Astrocyte of the spinal cord (primary cell): ENCODE measurements at regions not wholly inside any gene's neighbourhood (a gene's known extent, or its start where the extent isn't known, plus 50 kb on each side); places are given as distances from the start of the nearest gene placed in this dataset.
A peak's percentile ranks its signal among the peaks of the same experiment; 100 is the strongest.
"Not testable (repeated sequence)": the region's sequence is repeated elsewhere in the genome, so short reads cannot be mapped to it uniquely, and the experiment has no call there.

Experiments used
- DNase-seq: peaks from one replicate; pipeline ENCODE4 v3.0.0; 2011; ENCODE audit warnings: low read depth, low spot score
- H3K4me3 ChIP-seq: 2 replicates; pipeline ENCODE4 v1.5.1; 2011; ENCODE audit warnings: low read depth, mild to moderate bottlenecking, low read length, moderate library complexity
- in situ Hi-C: cut with HindIII; loops from 2 replicates; pipeline ENCODE4 v1.10.0; 2017; ENCODE audit warnings: low sequenced_read_pairs
- TF ChIP-seq, protein P1 (sequence below): IDR thresholded peaks from 2 replicates; pipeline ENCODE4 v1.5.1; 2012; ENCODE audit warnings: low read depth, mild to moderate bottlenecking, low read length, inconsistent platforms

- no peak for DNase-seq
- TF ChIP-seq, protein P1, sequence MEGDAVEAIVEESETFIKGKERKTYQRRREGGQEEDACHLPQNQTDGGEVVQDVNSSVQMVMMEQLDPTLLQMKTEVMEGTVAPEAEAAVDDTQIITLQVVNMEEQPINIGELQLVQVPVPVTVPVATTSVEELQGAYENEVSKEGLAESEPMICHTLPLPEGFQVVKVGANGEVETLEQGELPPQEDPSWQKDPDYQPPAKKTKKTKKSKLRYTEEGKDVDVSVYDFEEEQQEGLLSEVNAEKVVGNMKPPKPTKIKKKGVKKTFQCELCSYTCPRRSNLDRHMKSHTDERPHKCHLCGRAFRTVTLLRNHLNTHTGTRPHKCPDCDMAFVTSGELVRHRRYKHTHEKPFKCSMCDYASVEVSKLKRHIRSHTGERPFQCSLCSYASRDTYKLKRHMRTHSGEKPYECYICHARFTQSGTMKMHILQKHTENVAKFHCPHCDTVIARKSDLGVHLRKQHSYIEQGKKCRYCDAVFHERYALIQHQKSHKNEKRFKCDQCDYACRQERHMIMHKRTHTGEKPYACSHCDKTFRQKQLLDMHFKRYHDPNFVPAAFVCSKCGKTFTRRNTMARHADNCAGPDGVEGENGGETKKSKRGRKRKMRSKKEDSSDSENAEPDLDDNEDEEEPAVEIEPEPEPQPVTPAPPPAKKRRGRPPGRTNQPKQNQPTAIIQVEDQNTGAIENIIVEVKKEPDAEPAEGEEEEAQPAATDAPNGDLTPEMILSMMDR: no peak
- in situ Hi-C loops: no loop called here
- H3K4me3 ChIP-seq: no peak overlapping the region
Observed at GRCh38 chr12:19671695-19672094, 232.4 kb downstream of the AEBP2 start.

DNA sequence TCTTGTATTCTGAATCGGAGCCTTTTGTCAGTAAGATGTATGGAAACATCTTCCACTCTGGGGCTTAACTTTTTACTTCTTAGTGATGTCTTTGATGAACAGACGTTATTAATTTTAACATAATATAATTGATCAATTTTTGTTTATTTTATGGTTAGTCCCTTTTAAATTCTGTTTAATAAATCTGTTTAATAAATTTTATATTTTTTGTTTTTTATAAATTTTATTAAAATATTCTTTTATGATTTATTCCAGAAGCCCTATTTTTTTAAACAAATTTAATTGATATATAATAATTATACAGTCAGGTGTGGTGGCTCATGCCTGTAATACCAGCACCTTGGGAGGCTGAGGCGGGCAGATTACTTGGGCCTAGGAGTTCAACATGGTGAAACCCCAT lies 235.1 kb downstream of the AEBP2 start:
- no peak for DNase-seq
- in situ Hi-C loops: no loop called here
- H3K4me3 ChIP-seq: no peak overlapping the region
- TF ChIP-seq, protein P1: no peak

- in situ Hi-C loops: no loop called here
- no peak overlapping the region for H3K4me3 ChIP-seq
- TF ChIP-seq, protein P1: no peak
- DNase-seq: no peak
Observed at GRCh38 chr12:19675361-19675760, 236.1 kb downstream of the AEBP2 start.

- DNase-seq, H3K4me3 ChIP-seq, in situ Hi-C loops: not testable (repeated sequence)
Observed at GRCh38 chr12:19678501-19678900, 239.2 kb downstream of the AEBP2 start.

DNA sequence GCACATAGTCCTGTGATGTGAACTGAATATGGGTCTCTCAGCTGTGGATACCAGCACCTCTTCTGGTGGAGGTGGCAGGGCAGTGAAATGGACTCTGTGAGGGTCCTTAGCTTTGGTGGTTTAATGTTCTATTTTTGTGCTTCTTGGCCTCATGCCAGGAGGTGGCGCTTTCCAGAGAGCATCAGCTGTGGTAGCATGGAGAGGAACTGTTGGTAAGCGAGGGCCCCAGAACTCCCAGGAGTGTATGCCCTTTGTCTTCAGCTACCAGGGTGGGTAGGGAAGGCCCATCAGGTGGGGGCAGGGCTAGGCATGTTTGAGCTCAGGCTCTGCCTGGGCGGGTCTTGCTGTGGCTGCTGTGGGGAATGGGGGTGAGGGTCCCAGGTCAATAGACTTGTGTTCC lies 241.7 kb downstream of the AEBP2 start:
- TF ChIP-seq, protein P1: no peak
- no peak overlapping the region for H3K4me3 ChIP-seq
- in situ Hi-C loops: no loop called here

GRCh38 chr12:19683178-19683927 lies 244.1 kb downstream of the AEBP2 start:
- TF ChIP-seq, protein P1: no peak
- in situ Hi-C loops: no loop called here
- DNase-seq: peak; percentile 72
- no peak overlapping the region for H3K4me3 ChIP-seq

More for the DNA sequence above, 241.7 kb downstream of the AEBP2 start:
- DNase-seq: no peak

DNA sequence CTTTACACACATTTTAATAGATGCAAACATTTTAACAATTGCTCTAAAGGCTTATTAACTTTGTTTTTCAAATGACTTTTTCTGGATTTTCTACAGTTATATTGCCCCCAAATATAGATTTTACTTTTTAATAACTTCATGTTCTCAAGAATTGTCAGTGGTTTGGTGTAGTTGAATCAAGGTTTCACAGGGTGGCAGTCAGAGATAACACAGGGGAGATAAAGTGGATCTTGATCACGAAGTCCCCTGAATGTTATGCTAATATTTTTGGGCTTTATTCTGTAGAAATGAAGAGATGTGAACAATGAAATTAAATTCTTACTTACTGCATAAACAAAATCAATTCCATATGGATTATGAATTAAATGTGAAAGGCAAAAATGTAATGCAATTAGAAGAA lies 248.1 kb downstream of the AEBP2 start:
- H3K4me3 ChIP-seq: no peak overlapping the region
- in situ Hi-C loops: no loop called here
- DNase-seq: no peak
- TF ChIP-seq, protein P1: no peak
